Amniotic stem cell (primary cell): ENCODE measurements at regions not wholly inside any gene's neighbourhood (a gene's known extent, or its start where the extent isn't known, plus 50 kb on each side); places are given as distances from the start of the nearest gene placed in this dataset.
A peak's percentile ranks its signal among the peaks of the same experiment; 100 is the strongest.

ENCODE experiments used
- DNase-seq: peaks from one replicate; lab custom pipeline; 2025; lab: John Stamatoyannopoulos, UW

GRCh38 chr2:23083966-23084365 is 301.0 kb upstream of the KLHL29 start:
- no peak for DNase-seq

GRCh38 chr2:23091019-23091418 is 294.0 kb upstream of the KLHL29 start:
- DNase-seq = no peak

GRCh38 chr2:23091900-23092299 is 293.1 kb upstream of the KLHL29 start:
- no peak for DNase-seq

- DNase-seq = peak; percentile 8
Observed at GRCh38 chr2:23092831-23093230, 292.1 kb upstream of the KLHL29 start.

GRCh38 chr2:23093513-23093912 is 291.5 kb upstream of the KLHL29 start:
- DNase-seq = no peak

GRCh38 chr2:23096906-23097602 is 287.9 kb upstream of the KLHL29 start:
- no peak for DNase-seq

- no peak for DNase-seq
Observed at GRCh38 chr2:23100406-23100805, 284.6 kb upstream of the KLHL29 start.

GRCh38 chr2:23106242-23106785 is 278.7 kb upstream of the KLHL29 start:
- no peak for DNase-seq

GRCh38 chr2:23107327-23107941 is 277.5 kb upstream of the KLHL29 start:
- no peak for DNase-seq

- DNase-seq = no peak
Observed at GRCh38 chr2:23111263-23111662, 273.7 kb upstream of the KLHL29 start.

GRCh38 chr2:23112517-23112916 is 272.5 kb upstream of the KLHL29 start:
- no peak for DNase-seq

GRCh38 chr2:23114299-23114698 is 270.7 kb upstream of the KLHL29 start:
- DNase-seq = no peak

- no peak for DNase-seq
Observed at GRCh38 chr2:23118313-23118712, 266.7 kb upstream of the KLHL29 start.

- DNase-seq = no peak
Observed at GRCh38 chr2:23118894-23119293, 266.1 kb upstream of the KLHL29 start.

GRCh38 chr2:23120161-23120560 is 264.8 kb upstream of the KLHL29 start:
- no peak for DNase-seq

GRCh38 chr2:23121968-23122648 is 262.9 kb upstream of the KLHL29 start:
- no peak for DNase-seq

- no peak for DNase-seq
Observed at GRCh38 chr2:23122681-23123215, 262.2 kb upstream of the KLHL29 start.

GRCh38 chr2:23123686-23124085 is 261.3 kb upstream of the KLHL29 start:
- no peak for DNase-seq

- DNase-seq = no peak
Observed at GRCh38 chr2:23124214-23124750, 260.7 kb upstream of the KLHL29 start.

- DNase-seq = no peak
Observed at GRCh38 chr2:23127465-23127864, 257.5 kb upstream of the KLHL29 start.

GRCh38 chr2:23128684-23129292 is 256.2 kb upstream of the KLHL29 start:
- no peak for DNase-seq

GRCh38 chr2:23131066-23131575 is 253.9 kb upstream of the KLHL29 start:
- DNase-seq = no peak
